Activated CD8-positive, alpha-beta memory T cell treated with anti-CD3 and anti-CD28 coated beads, Interleukin-2, amount 10 ng/mL, durations not matched to agents 7 days and 5 days (primary cell): ENCODE measurements at regions not wholly inside any gene's neighbourhood (a gene's known extent, or its start where the extent isn't known, plus 50 kb on each side); places are given as distances from the start of the nearest gene placed in this dataset.
A peak's percentile ranks its signal among the peaks of the same experiment; 100 is the strongest.

Experiments used
- ATAC-seq: fragments of 150-1000 bp; cut with Tn5 transposase; one replicate; pipeline ENCODE4 v1.10.0; 2021; ENCODE audit warnings: moderate library complexity
- CTCF ChIA-PET: fragments of 350-600 bp; sonication (Branson Sonifier 250); formaldehyde crosslinking; loops from one replicate; lab custom pipeline; 2021; ENCODE audit warnings: antibody characterized with exemption; lab: Charles Lee
- DNase-seq: peaks from one replicate; pipeline ENCODE4 v3.0.0-alpha.2; 2020
- H3K27ac Mint-ChIP-seq: one replicate; pipeline ENCODE4 v1.8.0; 2021; ENCODE audit warnings: mild to moderate bottlenecking, mixed read lengths
- H3K27me3 Mint-ChIP-seq: one replicate; pipeline ENCODE4 v1.8.0; 2021; ENCODE audit warnings: mixed read lengths
- H3K36me3 Mint-ChIP-seq: one replicate; pipeline ENCODE4 v1.8.0; 2021; ENCODE audit warnings: mild to moderate bottlenecking, mixed read lengths
- H3K4me1 Mint-ChIP-seq: one replicate; pipeline ENCODE4 v1.8.0; 2021; ENCODE audit warnings: mixed read lengths
- H3K4me3 Mint-ChIP-seq: one replicate; pipeline ENCODE4 v1.8.0; 2021; ENCODE audit warnings: mild to moderate bottlenecking, moderate library complexity, mixed read lengths
- H3K9me3 Mint-ChIP-seq: one replicate; pipeline ENCODE4 v1.8.0; 2022; ENCODE audit warnings: low read depth, mixed read lengths

GRCh38 chr9:126149661-126150060, 177.0 kb upstream of the MVB12B start:
- CTCF ChIA-PET: no interaction called here
- Mint-ChIP-seq H3K4me3 (no peak overlapping the region), H3K27me3 (peaks cover 34% of the 10 kb centered on the region), H3K4me1 (peaks cover 7% of the 10 kb centered on the region), H3K9me3 (no peaks in the 10 kb centered on the region), H3K36me3 (no peaks in the 10 kb centered on the region), H3K27ac (no peak overlapping the region)
- DNase-seq: peak; percentile 21
- no peak for ATAC-seq

GRCh38 chr9:126150411-126151030, 176.1 kb upstream of the MVB12B start:
- DNase-seq: peak; percentile 34
- no peak for ATAC-seq
- Mint-ChIP-seq H3K27ac (no peak overlapping the region), H3K36me3 (no peaks in the 10 kb centered on the region), H3K9me3 (no peaks in the 10 kb centered on the region), H3K4me3 (no peak overlapping the region), H3K27me3 (peaks cover 32% of the 10 kb centered on the region), H3K4me1 (peaks cover 7% of the 10 kb centered on the region)
- CTCF ChIA-PET: no interaction called here

- Mint-ChIP-seq H3K9me3 (no peaks in the 10 kb centered on the region), H3K27me3 (peaks cover 29% of the 10 kb centered on the region), H3K4me1 (peaks cover 4% of the 10 kb centered on the region), H3K4me3 (no peak overlapping the region), H3K27ac (no peak overlapping the region), H3K36me3 (no peaks in the 10 kb centered on the region)
- CTCF ChIA-PET: no interaction called here
- ATAC-seq: no peak
- DNase-seq: peak; percentile 19
These were observed 175.5 kb upstream of the MVB12B start for GRCh38 chr9:126151031-126151685.

DNA sequence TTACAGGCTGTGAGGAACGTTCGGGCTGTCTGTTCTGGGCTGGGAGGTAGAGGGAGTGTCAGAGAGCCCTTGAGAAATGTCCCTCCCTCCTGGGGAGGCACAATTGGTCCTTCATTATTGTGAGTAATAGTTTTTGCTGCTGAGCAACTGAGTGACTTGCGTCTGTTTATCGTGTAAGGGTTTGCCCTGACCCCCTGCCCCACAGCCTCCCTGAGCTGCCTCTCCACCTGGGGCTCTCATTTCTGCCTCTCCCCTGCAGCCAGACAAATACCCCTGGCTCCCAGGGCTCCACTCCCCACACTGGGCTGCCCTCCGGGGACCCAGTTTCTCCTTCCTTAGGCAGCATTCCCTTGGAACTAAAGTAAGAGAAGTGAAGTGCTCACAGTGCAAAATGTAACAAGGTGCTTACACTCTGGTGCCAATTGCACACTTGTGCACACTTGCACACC, 174.9 kb upstream of the MVB12B start:
- CTCF ChIA-PET: no interaction called here
- ATAC-seq (no peak), DNase-seq (peak; percentile 26)
- Mint-ChIP-seq H3K27ac (no peak overlapping the region), H3K4me1 (peaks cover 1% of the 10 kb centered on the region), H3K4me3 (no peak overlapping the region), H3K9me3 (no peaks in the 10 kb centered on the region), H3K36me3 (no peaks in the 10 kb centered on the region), H3K27me3 (peaks cover 25% of the 10 kb centered on the region)

- Mint-ChIP-seq H3K4me1 (no peaks in the 10 kb centered on the region), H3K9me3 (no peaks in the 10 kb centered on the region), H3K27ac (no peak overlapping the region), H3K4me3 (no peak overlapping the region), H3K27me3 (peaks cover 20% of the 10 kb centered on the region), H3K36me3 (no peaks in the 10 kb centered on the region)
- ATAC-seq: no peak
- CTCF ChIA-PET: no interaction called here
- DNase-seq: peak; percentile 14
These were observed 173.8 kb upstream of the MVB12B start for GRCh38 chr9:126152622-126153362.

GRCh38 chr9:126153382-126153781, 173.2 kb upstream of the MVB12B start:
- ATAC-seq (no peak), DNase-seq (no peak)
- no peak overlapping the region for H3K4me3 Mint-ChIP-seq
- no peak overlapping the region for H3K27ac Mint-ChIP-seq
- CTCF ChIA-PET: no interaction called here
- no peaks in the 10 kb centered on the region for H3K9me3 Mint-ChIP-seq
- H3K27me3 Mint-ChIP-seq: peaks cover 14% of the 10 kb centered on the region
- no peaks in the 10 kb centered on the region for H3K4me1 Mint-ChIP-seq
- H3K36me3 Mint-ChIP-seq: no peaks in the 10 kb centered on the region

DNA sequence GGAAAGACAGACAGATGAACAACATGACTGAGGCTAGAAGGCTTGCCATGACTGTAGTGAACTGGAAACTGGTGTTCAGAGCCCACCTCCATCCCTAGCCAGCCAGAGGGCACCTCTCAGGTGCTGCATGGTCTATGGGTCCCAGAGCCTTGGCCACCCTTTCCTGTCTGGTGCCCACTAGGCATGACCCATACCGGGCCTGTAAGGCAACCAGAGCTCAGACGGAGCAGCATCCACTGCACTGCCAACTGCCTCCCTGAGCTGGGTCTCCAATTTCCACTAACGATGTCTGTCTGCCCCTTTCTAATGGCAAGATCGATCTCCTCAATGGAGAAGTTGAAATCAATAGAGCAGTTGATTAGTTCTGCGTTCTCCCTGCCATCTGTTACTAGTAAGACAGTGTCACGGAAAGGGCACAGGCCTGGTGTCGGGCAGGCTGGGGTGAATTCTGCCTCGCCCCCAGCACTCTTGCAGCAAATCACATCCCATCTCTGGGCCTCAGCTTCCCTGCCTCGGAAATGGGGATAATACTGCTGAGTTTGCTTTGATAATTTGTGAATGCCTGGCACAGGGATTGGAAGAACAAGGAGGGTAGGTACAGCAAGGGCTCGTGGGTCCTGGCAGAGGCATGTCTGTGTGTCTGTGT, 172.3 kb upstream of the MVB12B start:
- Mint-ChIP-seq H3K36me3 (no peaks in the 10 kb centered on the region), H3K4me3 (no peak overlapping the region), H3K9me3 (no peaks in the 10 kb centered on the region), H3K4me1 (no peaks in the 10 kb centered on the region), H3K27ac (no peak overlapping the region), H3K27me3 (peaks cover 14% of the 10 kb centered on the region)
- ATAC-seq: no peak
- DNase-seq: peak; percentile 36
- CTCF ChIA-PET: no interaction called here

GRCh38 chr9:126154869-126155268, 171.8 kb upstream of the MVB12B start:
- no peaks in the 10 kb centered on the region for H3K4me1 Mint-ChIP-seq
- CTCF ChIA-PET: no interaction called here
- no peak for ATAC-seq
- H3K27ac Mint-ChIP-seq: no peak overlapping the region
- H3K27me3 Mint-ChIP-seq: peaks cover 14% of the 10 kb centered on the region
- no peak for DNase-seq
- no peaks in the 10 kb centered on the region for H3K36me3 Mint-ChIP-seq
- no peak overlapping the region for H3K4me3 Mint-ChIP-seq
- H3K9me3 Mint-ChIP-seq: no peaks in the 10 kb centered on the region

DNA sequence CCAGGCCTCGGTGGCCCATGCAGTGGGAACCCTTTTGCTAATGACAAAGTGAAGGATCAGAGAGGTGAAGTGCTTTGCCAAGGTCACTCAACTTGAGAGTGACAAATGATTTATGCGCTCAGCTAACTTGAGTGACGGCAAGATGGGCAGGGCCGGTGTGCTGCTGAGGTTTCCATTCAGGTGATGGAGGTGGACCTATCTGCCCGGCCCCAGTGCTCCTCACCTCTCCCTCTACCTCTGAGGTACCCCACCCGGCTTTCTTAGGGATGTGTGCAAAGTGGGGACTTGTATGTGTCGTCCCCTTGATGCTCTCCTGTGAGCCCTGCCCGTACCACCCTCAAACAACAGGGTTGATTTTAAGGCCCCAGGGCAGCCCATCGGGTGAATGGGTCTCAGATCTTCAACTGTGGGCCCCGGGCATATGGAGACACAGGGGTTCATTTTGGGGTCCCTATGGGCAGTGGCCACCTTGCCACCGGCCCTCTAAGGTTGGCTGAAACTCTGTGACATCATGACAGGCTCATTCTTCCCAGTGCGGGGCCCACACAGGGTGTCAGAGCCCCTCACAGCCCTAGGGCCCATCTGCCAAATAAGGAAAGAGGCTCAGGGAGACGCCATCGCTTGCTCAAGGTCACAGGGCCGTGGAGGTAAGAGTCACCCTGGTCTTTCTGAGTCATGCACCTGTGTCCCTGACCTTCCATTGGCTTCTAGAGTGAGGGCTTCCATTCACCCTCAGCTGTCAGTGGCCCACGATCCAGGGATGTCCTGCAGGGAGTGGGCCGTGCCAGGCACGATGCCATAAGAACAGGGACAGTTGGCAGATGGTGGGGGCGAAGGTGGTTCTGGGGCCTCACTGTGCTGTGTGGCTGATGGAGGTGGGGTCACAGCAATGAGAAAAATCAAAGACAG, 170.6 kb upstream of the MVB12B start:
- peaks cover 10% of the 10 kb centered on the region for H3K27me3 Mint-ChIP-seq
- H3K36me3 Mint-ChIP-seq: no peaks in the 10 kb centered on the region
- no peak overlapping the region for H3K27ac Mint-ChIP-seq
- ATAC-seq (no peak), DNase-seq (peak; percentile 36)
- CTCF ChIA-PET: interaction anchor here (0.6 kb wide), 1 partner anchor 99 kb away, joined by 3 read pairs; no protein-coding TSS in a partner anchor
- no peaks in the 10 kb centered on the region for H3K4me1 Mint-ChIP-seq
- H3K9me3 Mint-ChIP-seq: no peaks in the 10 kb centered on the region
- no peak overlapping the region for H3K4me3 Mint-ChIP-seq

GRCh38 chr9:126156898-126157297, 169.7 kb upstream of the MVB12B start:
- Mint-ChIP-seq H3K27me3 (peaks cover 7% of the 10 kb centered on the region), H3K9me3 (no peaks in the 10 kb centered on the region), H3K4me1 (no peaks in the 10 kb centered on the region), H3K36me3 (no peaks in the 10 kb centered on the region), H3K27ac (no peak overlapping the region), H3K4me3 (no peak overlapping the region)
- CTCF ChIA-PET: interaction anchor here (0.6 kb wide), 1 partner anchor 100 kb away, joined by 3 read pairs; no protein-coding TSS in a partner anchor
- DNase-seq (no peak), ATAC-seq (no peak)

- H3K27ac Mint-ChIP-seq: no peak overlapping the region
- no peaks in the 10 kb centered on the region for H3K9me3 Mint-ChIP-seq
- DNase-seq (no peak), ATAC-seq (no peak)
- H3K36me3 Mint-ChIP-seq: no peaks in the 10 kb centered on the region
- no peaks in the 10 kb centered on the region for H3K4me1 Mint-ChIP-seq
- no peak overlapping the region for H3K4me3 Mint-ChIP-seq
- CTCF ChIA-PET: no interaction called here
- H3K27me3 Mint-ChIP-seq: peaks cover 4% of the 10 kb centered on the region
These were observed 169.2 kb upstream of the MVB12B start for GRCh38 chr9:126157423-126157822.

- Mint-ChIP-seq H3K27ac (no peak overlapping the region), H3K27me3 (no peaks in the 10 kb centered on the region), H3K9me3 (no peaks in the 10 kb centered on the region), H3K36me3 (no peaks in the 10 kb centered on the region), H3K4me3 (no peak overlapping the region), H3K4me1 (no peaks in the 10 kb centered on the region)
- DNase-seq (no peak), ATAC-seq (no peak)
- CTCF ChIA-PET: no interaction called here
These were observed 168.6 kb upstream of the MVB12B start for GRCh38 chr9:126157826-126158587.
